HepG2 (cell line): ENCODE measurements at regions not wholly inside any gene's neighbourhood (a gene's known extent, or its start where the extent isn't known, plus 50 kb on each side); places are given as distances from the start of the nearest gene placed in this dataset.

ENCODE experiments used
- CBX1 ChIP-seq: IDR thresholded peaks from one replicate; pipeline ENCODE4 v1.6.1; 2016; ENCODE audit warnings: antibody characterized with exemption, low read depth
- CEBPG ChIP-seq: IDR thresholded peaks from 2 replicates; pipeline ENCODE4 v1.6.1; 2016
- KLF9 ChIP-seq: IDR thresholded peaks from 2 replicates; pipeline ENCODE4 v1.6.1; 2016; ENCODE audit warnings: low read depth
- MAFF ChIP-seq: IDR thresholded peaks from 2 replicates; pipeline ENCODE4 v1.6.1; 2011; ENCODE audit warnings: low read depth, low read length, improper control_type of control experiment
- MIER3 ChIP-seq: IDR thresholded peaks from 2 replicates; pipeline ENCODE4 v1.6.1; 2016; ENCODE audit warnings: missing compliant biosample characterization, borderline replicate concordance
- MTF2 ChIP-seq: sonication (generic); formaldehyde crosslinking; IDR thresholded peaks from 2 replicates; pipeline ENCODE4 v1.5.0; 2020; ENCODE audit warnings: missing genetic modification reagents, borderline replicate concordance
- MXD4 ChIP-seq: IDR thresholded peaks from 2 replicates; pipeline ENCODE4 v1.6.1; 2016; ENCODE audit warnings: mild to moderate bottlenecking, missing biosample characterization, missing genetic modification reagents
- PRMT3 ChIP-seq: sonication (generic); formaldehyde crosslinking; IDR thresholded peaks from 2 replicates; pipeline ENCODE4 v1.8.1; 2022; ENCODE audit warnings: low read depth, mild to moderate bottlenecking, moderate library complexity, missing genetic modification reagents, borderline replicate concordance
- RXRB ChIP-seq: IDR thresholded peaks from 2 replicates; pipeline ENCODE4 v1.6.1; 2016; ENCODE audit warnings: borderline replicate concordance, missing genetic modification reagents, missing compliant biosample characterization
- SP2 ChIP-seq: sonication (generic); formaldehyde crosslinking; IDR thresholded peaks from 2 replicates; pipeline ENCODE4 v1.5.1; 2020; ENCODE audit warnings: mild to moderate bottlenecking, missing genetic modification reagents
- TEAD3 ChIP-seq: optimal IDR thresholded peaks from 2 replicates; pipeline ENCODE3; 2016; ENCODE audit warnings: borderline replicate concordance
- ZNF17 ChIP-seq: sonication (generic); formaldehyde crosslinking; IDR thresholded peaks from 2 replicates; pipeline ENCODE4 v1.5.0; 2020; ENCODE audit warnings: mild to moderate bottlenecking, missing genetic modification reagents
- ZNF660 ChIP-seq: sonication (generic); formaldehyde crosslinking; IDR thresholded peaks from 2 replicates; pipeline ENCODE4 v1.5.1; 2020; ENCODE audit warnings: mild to moderate bottlenecking, low read depth, missing genetic modification reagents, borderline replicate concordance
- ZZZ3 ChIP-seq: sonication (generic); formaldehyde crosslinking; IDR thresholded peaks from 2 replicates; pipeline ENCODE4 v1.4.0; 2020; ENCODE audit warnings: missing genetic modification reagents, mild to moderate bottlenecking, borderline replicate concordance
- TF ChIP-seq, protein P1 (sequence below): sonication (generic); formaldehyde crosslinking; IDR thresholded peaks from 2 replicates; pipeline ENCODE4 v1.4.0; 2020; ENCODE audit warnings: missing genetic modification reagents, low read depth, mild to moderate bottlenecking, borderline replicate concordance
- TF ChIP-seq, protein P2 (sequence below): sonication (generic); formaldehyde crosslinking; conservative IDR thresholded peaks from 2 replicates; pipeline ENCODE4 v1.8.0; 2022; ENCODE audit warnings: missing genetic modification reagents
- TF ChIP-seq, protein P3 (sequence below): sonication (generic); formaldehyde crosslinking; IDR thresholded peaks from 2 replicates; pipeline ENCODE4 v1.4.0; 2020; ENCODE audit warnings: mild to moderate bottlenecking, missing genetic modification reagents
- TF ChIP-seq, protein P4 (sequence below): sonication (generic); formaldehyde crosslinking; IDR thresholded peaks from 2 replicates; pipeline ENCODE4 v1.8.0; 2022; ENCODE audit warnings: mild to moderate bottlenecking, missing genetic modification reagents, moderate library complexity
- TF ChIP-seq, protein P5 (sequence below): IDR thresholded peaks from 2 replicates; pipeline ENCODE4 v1.6.1; 2016; ENCODE audit warnings: mild to moderate bottlenecking

DNA sequence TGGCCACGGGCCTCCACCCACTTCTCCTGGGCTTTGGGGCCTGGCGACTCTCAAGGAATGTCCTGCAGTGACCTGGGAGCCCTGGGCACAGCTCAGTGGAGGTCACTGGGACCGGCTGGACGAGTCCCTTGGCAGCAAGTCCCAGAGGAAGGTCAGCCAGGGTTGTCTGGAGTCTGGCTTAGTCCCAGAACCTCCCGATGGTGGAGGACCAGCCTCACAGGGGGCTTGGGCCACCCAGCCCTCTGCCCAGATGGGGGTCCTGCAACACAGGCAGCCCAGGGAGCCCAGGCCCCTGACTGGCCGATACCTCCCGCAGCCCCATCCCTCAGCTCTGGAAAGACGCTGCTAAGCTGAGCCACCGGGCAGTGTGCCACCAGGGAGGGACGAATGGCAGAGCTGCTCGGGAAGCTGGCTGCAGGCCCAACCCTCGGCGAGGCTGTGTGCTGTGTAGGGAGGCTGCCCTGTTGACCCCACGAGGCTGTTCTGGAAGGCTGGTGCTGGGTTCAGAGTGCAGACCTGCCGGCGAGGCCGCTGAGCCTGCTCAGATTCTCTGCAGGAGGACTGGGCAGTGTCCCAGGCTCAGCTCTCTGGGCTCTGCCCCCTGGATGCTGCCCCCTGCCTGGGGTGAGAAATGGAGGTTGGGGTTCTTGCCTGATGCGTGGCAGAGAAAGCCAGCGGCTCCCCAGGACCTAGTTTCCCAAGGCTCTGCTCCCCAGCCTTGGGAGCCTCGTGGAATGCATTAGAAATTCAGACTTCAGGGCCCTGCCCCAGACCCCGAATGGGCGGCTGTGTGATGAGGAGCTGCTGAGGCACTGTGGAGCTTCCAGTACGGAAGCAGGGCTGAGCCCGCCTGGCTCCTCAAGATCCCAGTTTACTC lies 61.7 kb downstream of the ADRA2C start (continued):
- TF ChIP-seq ZZZ3 (CRISPR knock-in tag) = no peak
- peak; percentile 63 for TF ChIP-seq TEAD3 (CRISPR knock-in tag)
- TF ChIP-seq, protein P1, sequence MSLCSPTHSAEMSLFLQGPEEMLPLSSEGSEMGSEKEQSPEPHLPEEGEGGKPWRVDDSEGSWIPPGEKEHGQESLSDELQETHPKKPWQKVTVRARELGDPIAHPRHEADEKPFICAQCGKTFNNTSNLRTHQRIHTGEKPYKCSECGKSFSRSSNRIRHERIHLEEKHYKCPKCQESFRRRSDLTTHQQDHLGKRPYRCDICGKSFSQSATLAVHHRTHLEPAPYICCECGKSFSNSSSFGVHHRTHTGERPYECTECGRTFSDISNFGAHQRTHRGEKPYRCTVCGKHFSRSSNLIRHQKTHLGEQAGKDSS (CRISPR knock-in tag) = peak; percentile 59; the same call in 1 of the 2 replicates
- no peak for TF ChIP-seq KLF9 (CRISPR knock-in tag)
- no peak; the same call in 1 of the 2 replicates for TF ChIP-seq MIER3
- TF ChIP-seq CBX1 = peak; percentile 89
- TF ChIP-seq, protein P2, sequence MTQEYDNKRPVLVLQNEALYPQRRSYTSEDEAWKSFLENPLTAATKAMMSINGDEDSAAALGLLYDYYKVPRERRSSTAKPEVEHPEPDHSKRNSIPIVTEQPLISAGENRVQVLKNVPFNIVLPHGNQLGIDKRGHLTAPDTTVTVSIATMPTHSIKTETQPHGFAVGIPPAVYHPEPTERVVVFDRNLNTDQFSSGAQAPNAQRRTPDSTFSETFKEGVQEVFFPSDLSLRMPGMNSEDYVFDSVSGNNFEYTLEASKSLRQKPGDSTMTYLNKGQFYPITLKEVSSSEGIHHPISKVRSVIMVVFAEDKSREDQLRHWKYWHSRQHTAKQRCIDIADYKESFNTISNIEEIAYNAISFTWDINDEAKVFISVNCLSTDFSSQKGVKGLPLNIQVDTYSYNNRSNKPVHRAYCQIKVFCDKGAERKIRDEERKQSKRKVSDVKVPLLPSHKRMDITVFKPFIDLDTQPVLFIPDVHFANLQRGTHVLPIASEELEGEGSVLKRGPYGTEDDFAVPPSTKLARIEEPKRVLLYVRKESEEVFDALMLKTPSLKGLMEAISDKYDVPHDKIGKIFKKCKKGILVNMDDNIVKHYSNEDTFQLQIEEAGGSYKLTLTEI (CRISPR knock-in tag) = no peak
- TF ChIP-seq, protein P3, sequence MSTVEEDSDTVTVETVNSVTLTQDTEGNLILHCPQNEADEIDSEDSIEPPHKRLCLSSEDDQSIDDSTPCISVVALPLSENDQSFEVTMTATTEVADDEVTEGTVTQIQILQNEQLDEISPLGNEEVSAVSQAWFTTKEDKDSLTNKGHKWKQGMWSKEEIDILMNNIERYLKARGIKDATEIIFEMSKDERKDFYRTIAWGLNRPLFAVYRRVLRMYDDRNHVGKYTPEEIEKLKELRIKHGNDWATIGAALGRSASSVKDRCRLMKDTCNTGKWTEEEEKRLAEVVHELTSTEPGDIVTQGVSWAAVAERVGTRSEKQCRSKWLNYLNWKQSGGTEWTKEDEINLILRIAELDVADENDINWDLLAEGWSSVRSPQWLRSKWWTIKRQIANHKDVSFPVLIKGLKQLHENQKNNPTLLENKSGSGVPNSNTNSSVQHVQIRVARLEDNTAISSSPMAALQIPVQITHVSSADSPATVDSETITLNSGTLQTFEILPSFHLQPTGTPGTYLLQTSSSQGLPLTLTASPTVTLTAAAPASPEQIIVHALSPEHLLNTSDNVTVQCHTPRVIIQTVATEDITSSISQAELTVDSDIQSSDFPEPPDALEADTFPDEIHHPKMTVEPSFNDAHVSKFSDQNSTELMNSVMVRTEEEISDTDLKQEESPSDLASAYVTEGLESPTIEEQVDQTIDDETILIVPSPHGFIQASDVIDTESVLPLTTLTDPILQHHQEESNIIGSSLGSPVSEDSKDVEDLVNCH = no peak
- TF ChIP-seq, protein P4, sequence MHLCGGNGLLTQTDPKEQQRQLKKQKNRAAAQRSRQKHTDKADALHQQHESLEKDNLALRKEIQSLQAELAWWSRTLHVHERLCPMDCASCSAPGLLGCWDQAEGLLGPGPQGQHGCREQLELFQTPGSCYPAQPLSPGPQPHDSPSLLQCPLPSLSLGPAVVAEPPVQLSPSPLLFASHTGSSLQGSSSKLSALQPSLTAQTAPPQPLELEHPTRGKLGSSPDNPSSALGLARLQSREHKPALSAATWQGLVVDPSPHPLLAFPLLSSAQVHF (CRISPR knock-in tag) = no peak
- no peak for TF ChIP-seq ZNF660 (CRISPR knock-in tag)
- no peak for TF ChIP-seq ZNF17 (CRISPR knock-in tag)
- TF ChIP-seq CEBPG (CRISPR knock-in tag) = peak; percentile 9; the same call in 1 of the 2 replicates
- 0 out of 2 replicates have a peak, but pooled peaks have one; percentile 36 for TF ChIP-seq MTF2 (CRISPR knock-in tag)
- peak; percentile 64; the same call in 1 of the 2 replicates for TF ChIP-seq PRMT3 (CRISPR knock-in tag)
- TF ChIP-seq RXRB (CRISPR knock-in tag) = peak; percentile 81; the same call in 1 of the 2 replicates
- TF ChIP-seq SP2 (CRISPR knock-in tag) = no peak
- TF ChIP-seq, protein P5, sequence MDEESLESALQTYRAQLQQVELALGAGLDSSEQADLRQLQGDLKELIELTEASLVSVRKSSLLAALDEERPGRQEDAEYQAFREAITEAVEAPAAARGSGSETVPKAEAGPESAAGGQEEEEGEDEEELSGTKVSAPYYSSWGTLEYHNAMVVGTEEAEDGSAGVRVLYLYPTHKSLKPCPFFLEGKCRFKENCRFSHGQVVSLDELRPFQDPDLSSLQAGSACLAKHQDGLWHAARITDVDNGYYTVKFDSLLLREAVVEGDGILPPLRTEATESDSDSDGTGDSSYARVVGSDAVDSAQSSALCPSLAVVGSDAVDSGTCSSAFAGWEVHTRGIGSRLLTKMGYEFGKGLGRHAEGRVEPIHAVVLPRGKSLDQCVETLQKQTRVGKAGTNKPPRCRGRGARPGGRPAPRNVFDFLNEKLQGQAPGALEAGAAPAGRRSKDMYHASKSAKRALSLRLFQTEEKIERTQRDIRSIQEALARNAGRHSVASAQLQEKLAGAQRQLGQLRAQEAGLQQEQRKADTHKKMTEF = peak; percentile 69
- no peak for TF ChIP-seq MAFF
- TF ChIP-seq MXD4 = 0 out of 2 replicates have a peak, but pooled peaks have one; percentile 62
